H1 (cell line): ENCODE measurements at regions not wholly inside any gene's neighbourhood (a gene's known extent, or its start where the extent isn't known, plus 50 kb on each side); places are given as distances from the start of the nearest gene placed in this dataset.

Experiments
- CTCF ChIA-PET: fragments of 300-600 bp; sonication (Branson Sonifier 250); formaldehyde crosslinking; loops from one replicate; lab custom pipeline; 2021; ENCODE audit not compliant: partially characterized antibody; lab: Charles Lee
- POLR2A ChIA-PET: fragments of 300-600 bp; sonication (Branson Sonifier 250); formaldehyde crosslinking; loops from one replicate; lab custom pipeline; 2021; ENCODE audit warnings: inconsistent platforms; ENCODE audit not compliant: partially characterized antibody; lab: Charles Lee
- DNase-seq, 2 experiments: peaks; one replicate each; pipeline versions ENCODE4 v3.0.0 to v3.0.0-alpha.2; 2010 to 2022; ENCODE audit warnings: low spot score in 2 of 2, low read depth in 1 of 2, mixed read lengths in 1 of 2
- FAIRE-seq: peaks from 2 replicates; lab custom pipeline; 2011; peaks lifted over from hg19 to GRCh38; lab: Jason Lieb, UNC
- H2AFZ ChIP-seq: 2 replicates; pipeline ENCODE4 v1.8.1; 2012; ENCODE audit warnings: low read length, inconsistent platforms
- H2AK5ac ChIP-seq: 2 replicates; pipeline ENCODE4 v1.6.1; 2013; ENCODE audit warnings: low read depth, low read length
- H2BK120ac ChIP-seq: replicated peaks from 2 replicates; pipeline ENCODE3; 2013; ENCODE audit warnings: low read depth, low read length, inconsistent platforms
- H2BK12ac ChIP-seq: 2 replicates; pipeline ENCODE4 v1.6.1; 2013; ENCODE audit warnings: low read depth, low read length
- H2BK15ac ChIP-seq: 2 replicates; pipeline ENCODE4 v1.6.1; 2013; ENCODE audit warnings: low read length
- H2BK20ac ChIP-seq: 2 replicates; pipeline ENCODE4 v1.6.1; 2013; ENCODE audit warnings: low read length
- H2BK5ac ChIP-seq: 2 replicates; pipeline ENCODE4 v1.6.1; 2013; ENCODE audit warnings: low read depth, low read length
- H3K14ac ChIP-seq: 2 replicates; pipeline ENCODE4 v1.6.1; 2013; ENCODE audit warnings: inconsistent platforms; ENCODE audit not compliant: insufficient read length
- H3K18ac ChIP-seq: 2 replicates; pipeline ENCODE4 v1.6.1; 2013; ENCODE audit warnings: low read length; ENCODE audit errors: extremely low read depth
- H3K23ac ChIP-seq: 2 replicates; pipeline ENCODE4 v1.6.1; 2013; ENCODE audit warnings: inconsistent platforms; ENCODE audit not compliant: insufficient read length
- H3K23me2 ChIP-seq: 2 replicates; pipeline ENCODE4 v1.6.1; 2013; ENCODE audit warnings: low read depth, low read length
- H3K27ac ChIP-seq: 2 replicates; pipeline ENCODE4 v1.6.1; 2011; ENCODE audit warnings: low read depth, low read length, inconsistent platforms
- H3K27me3 ChIP-seq, 4 experiments: replicated peaks in 1 of 4; 1 replicate in 1 of 4; 2 replicates in 3 of 4; pipeline versions ENCODE4 v1.6.1 to v1.8.1; 2011 to 2013; ENCODE audit warnings: low read length in 3 of 4, mild to moderate bottlenecking in 3 of 4, inconsistent platforms in 2 of 4, mixed read lengths in 2 of 4, moderate library complexity in 1 of 4; ENCODE audit not compliant: control insufficient read depth in 3 of 4, insufficient read depth in 3 of 4; ENCODE audit errors: extremely low read depth in 1 of 4
- H3K36me3 ChIP-seq, 4 experiments: 2 replicates each; pipeline versions ENCODE4 v1.6.1 to v1.8.1; 2011 to 2013; ENCODE audit warnings: mild to moderate bottlenecking in 4 of 4, low read length in 3 of 4, moderate library complexity in 2 of 4, control low read depth in 1 of 4, inconsistent platforms in 1 of 4; ENCODE audit not compliant: insufficient read depth in 4 of 4, control insufficient read depth in 2 of 4
- H3K4ac ChIP-seq: replicated peaks from 2 replicates; pipeline ENCODE3; 2013; ENCODE audit warnings: low read length, low read depth, mixed read lengths, inconsistent platforms; ENCODE audit not compliant: insufficient read length
- H3K4me1 ChIP-seq, 4 experiments: replicated peaks in 1 of 4; 1 replicate in 1 of 4; 2 replicates in 3 of 4; pipeline versions ENCODE4 v1.6.1 to v1.8.1; 2011 to 2013; ENCODE audit warnings: low read length in 3 of 4, inconsistent platforms in 2 of 4, mixed read lengths in 1 of 4; ENCODE audit not compliant: insufficient read depth in 4 of 4, control insufficient read depth in 3 of 4
- H3K4me2 ChIP-seq, 2 experiments: 2 replicates each; pipeline versions ENCODE4 v1.6.1 to v1.8.1; 2011 to 2013; ENCODE audit warnings: low read depth in 2 of 2, low read length in 2 of 2, control low read depth in 1 of 2, inconsistent platforms in 1 of 2, mild to moderate bottlenecking in 1 of 2; ENCODE audit not compliant: insufficient read depth in 1 of 2
- H3K4me3 ChIP-seq, 4 experiments: fragments of 200-600, 300-600 bp in 1 of 4; sonication (generic), shearing (Covaris generic), sonication (Bioruptor Twin) in 1 of 4; 2 replicates each; pipeline versions ENCODE4 v1.5.1 to v1.8.1; 2011 to 2016; ENCODE audit warnings: low read length in 4 of 4, low read depth in 3 of 4, control low read depth in 2 of 4, inconsistent platforms in 2 of 4, mild to moderate bottlenecking in 2 of 4, mixed read lengths in 1 of 4, moderate library complexity in 1 of 4; ENCODE audit not compliant: insufficient read depth in 2 of 4; ENCODE audit errors: extremely low read depth in 1 of 4
- H3K56ac ChIP-seq: replicated peaks from 2 replicates; pipeline ENCODE3; 2013; ENCODE audit warnings: low read depth, mild to moderate bottlenecking, mixed read lengths, low read length, inconsistent platforms; ENCODE audit not compliant: insufficient read length
- H3K79me1 ChIP-seq: 2 replicates; pipeline ENCODE4 v1.6.1; 2013; ENCODE audit warnings: low read depth, low read length, control low read depth
- H3K79me2 ChIP-seq, 2 experiments: 2 replicates each; pipeline versions ENCODE4 v1.6.1 to v1.8.1; 2012 to 2013; ENCODE audit warnings: low read length in 2 of 2, mild to moderate bottlenecking in 2 of 2, inconsistent platforms in 1 of 2; ENCODE audit not compliant: insufficient read depth in 2 of 2, control insufficient read depth in 1 of 2
- H3K9ac ChIP-seq, 4 experiments: replicated peaks in 1 of 4; 1 replicate in 1 of 4; 2 replicates in 3 of 4; pipeline versions ENCODE4 v1.6.1 to v1.8.1; 2011 to 2013; ENCODE audit warnings: low read depth in 3 of 4, low read length in 3 of 4, control low read depth in 2 of 4, mild to moderate bottlenecking in 2 of 4, moderate library complexity in 2 of 4, inconsistent platforms in 1 of 4; ENCODE audit errors: extremely low read depth in 1 of 4
- H3K9me3 ChIP-seq, 2 experiments: 2 replicates each; pipeline versions ENCODE4 v1.6.1 to v1.8.1; 2012 to 2013; ENCODE audit warnings: mild to moderate bottlenecking in 2 of 2, moderate library complexity in 2 of 2, control low read depth in 1 of 2, inconsistent platforms in 1 of 2, low read depth in 1 of 2, low read length in 1 of 2, mixed read lengths in 1 of 2; ENCODE audit not compliant: insufficient read depth in 2 of 2
- H4K20me1 ChIP-seq, 2 experiments: replicated peaks in 1 of 2; 2 replicates each; pipeline versions ENCODE3 to v1.8.1; 2011 to 2013; ENCODE audit warnings: inconsistent platforms in 2 of 2, low read length in 2 of 2, mild to moderate bottlenecking in 1 of 2; ENCODE audit not compliant: insufficient read depth in 2 of 2, control insufficient read depth in 1 of 2
- H4K5ac ChIP-seq: 2 replicates; pipeline ENCODE4 v1.6.1; 2013; ENCODE audit warnings: low read length, low read depth, mixed read lengths, inconsistent platforms; ENCODE audit not compliant: insufficient read length
- H4K8ac ChIP-seq: 2 replicates; pipeline ENCODE4 v1.8.0; 2013; ENCODE audit warnings: mild to moderate bottlenecking, moderate library complexity, low read length, inconsistent platforms; ENCODE audit not compliant: insufficient read depth; ENCODE audit errors: extremely low read depth
- H4K91ac ChIP-seq: replicated peaks from 2 replicates; pipeline ENCODE3; 2013; ENCODE audit warnings: low read length, mixed read lengths, inconsistent platforms; ENCODE audit not compliant: insufficient read length
- BACH1 ChIP-seq: IDR thresholded peaks from 2 replicates; pipeline ENCODE4 v1.6.1; 2012; ENCODE audit warnings: low read length, improper control_type of control experiment
- CTCF ChIP-seq, 3 experiments: IDR thresholded peaks; 1 replicate in 2 of 3; 2 replicates in 1 of 3; pipeline versions ENCODE4 v1.5.1 to v1.6.1; 2011; ENCODE audit warnings: low read length in 3 of 3, mild to moderate bottlenecking in 3 of 3, inconsistent platforms in 2 of 3, low read depth in 1 of 3, moderate library complexity in 1 of 3; ENCODE audit not compliant: insufficient read depth in 1 of 3; ENCODE audit errors: control extremely low read depth in 1 of 3
- WGBS, 2 experiments: shearing (Covaris generic) in 1 of 2; methylation state at CpG; one replicate each; pipeline versions ENCODE4 v1.1.6 to v1.1.7; 2013 to 2015; ENCODE audit warnings: low lambda C conversion rate in 2 of 2, mixed read lengths in 2 of 2, inconsistent platforms in 1 of 2, low coverage in 1 of 2, missing lambda C conversion rate in 1 of 2; ENCODE audit not compliant: insufficient replicate concordance in 2 of 2, insufficient coverage in 1 of 2, insufficient read length in 1 of 2; ENCODE audit errors: extremely low coverage in 1 of 2, missing lambda C conversion rate in 1 of 2; 5-methylcytosine and 5-hydroxymethylcytosine counted together

GRCh38 chr9:119689879-119690278, 320.6 kb upstream of the BRINP1 start:
- no peaks in the 10 kb centered on the region for H3K27me3 ChIP-seq
- H2BK12ac ChIP-seq: no peak overlapping the region
- no peak overlapping the region for H2AK5ac ChIP-seq
- no peak overlapping the region for H2AFZ ChIP-seq
- no peaks in the 10 kb centered on the region; the same call in 1 of the 2 replicates for H3K23me2 ChIP-seq
- no peak overlapping the region for H3K27ac ChIP-seq
- 62% methylated on average over 4 of the region's 4 CpGs; no CpG with 5 or more reads in 1 of the 2 experiments for WGBS, 2 experiments
- H3K4me3 ChIP-seq: no peak overlapping the region
- ChIA-PET CTCF (interaction anchor here (1.1 to 1.4 kb wide), 2 partner anchors 27 to 128 kb away, joined by 3 to 5 read pairs; no protein-coding TSS in a partner anchor), POLR2A (no interaction called here)
- no peak overlapping the region for H3K23ac ChIP-seq
- no peaks in the 10 kb centered on the region for H3K4me1 ChIP-seq
- no peak overlapping the region for H3K18ac ChIP-seq
- H2BK20ac ChIP-seq: no peak overlapping the region
- no peaks in the 10 kb centered on the region for H3K79me2 ChIP-seq
- no peak overlapping the region for H3K56ac ChIP-seq
- H3K79me1 ChIP-seq: no peaks in the 10 kb centered on the region
- H4K91ac ChIP-seq: no peak overlapping the region
- H3K4ac ChIP-seq: no peak overlapping the region
- no peaks in the 10 kb centered on the region for H3K9me3 ChIP-seq
- no peak overlapping the region for H4K8ac ChIP-seq
- no peak overlapping the region for H2BK5ac ChIP-seq
- H2BK15ac ChIP-seq: no peak overlapping the region
- no peak overlapping the region for H3K14ac ChIP-seq
- H3K9ac ChIP-seq: no peak overlapping the region
- no peak for DNase-seq
- H4K5ac ChIP-seq: no peak overlapping the region
- FAIRE-seq: no peak
- H2BK120ac ChIP-seq: no peak overlapping the region
- H4K20me1 ChIP-seq: no peaks in the 10 kb centered on the region
- H3K4me2 ChIP-seq: no peak overlapping the region
- no peaks in the 10 kb centered on the region for H3K36me3 ChIP-seq
- TF ChIP-seq CTCF (IDR thresholded peaks at IDR 0.05; ENCODE audit: control extremely low read depth in 1 of 3, insufficient read depth in 1 of 3, low read depth in 1 of 3, low read length in 3 of 3) (no peak), BACH1 (no peak)
